HG03135 (cell line): ENCODE measurements at regions not wholly inside any gene's neighbourhood (a gene's known extent, or its start where the extent isn't known, plus 50 kb on each side); places are given as distances from the start of the nearest gene placed in this dataset.
"Not testable (repeated sequence)": the region's sequence is repeated elsewhere in the genome, so short reads cannot be mapped to it uniquely, and the experiment has no call there.

Experiments used
- ATAC-seq: cut with Tn5 transposase; IDR thresholded peaks from one replicate; pipeline ENCODE4 v1.9.1; 2021; ENCODE audit warnings: mild to moderate bottlenecking, moderate library complexity; ENCODE audit not compliant: unreplicated experiment

GRCh38 chr14:43140453-43140852, 1366.6 kb downstream of the FSCB start:
- ATAC-seq, result no peak

DNA sequence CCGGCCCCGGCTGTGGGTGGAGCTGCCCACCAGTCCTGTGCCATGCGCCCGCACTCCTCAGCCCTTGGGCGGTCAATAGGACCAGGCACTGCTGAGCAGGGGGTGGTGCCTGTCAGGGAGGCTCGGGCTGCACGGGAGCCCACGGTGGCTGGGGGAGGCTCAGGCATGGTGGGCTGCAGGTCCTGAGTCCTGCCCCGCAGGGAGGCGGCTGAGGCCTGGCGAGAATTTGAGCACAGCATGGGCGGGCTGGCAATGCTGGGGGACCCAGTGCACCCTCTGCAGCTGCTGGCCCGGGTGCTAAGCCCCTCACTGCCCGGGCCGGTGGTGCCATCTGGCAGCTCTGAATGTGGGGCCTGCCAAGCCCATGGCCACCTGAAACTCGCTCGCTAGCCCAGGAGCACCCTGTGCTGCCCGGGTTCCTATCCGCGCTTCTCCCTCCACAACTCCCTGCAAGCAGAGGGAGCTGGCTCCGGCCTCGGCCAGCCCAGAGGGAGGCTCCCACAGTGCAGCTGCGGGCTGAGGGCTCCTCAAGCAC, 1371.1 kb downstream of the FSCB start:
- ATAC-seq, result no peak

DNA sequence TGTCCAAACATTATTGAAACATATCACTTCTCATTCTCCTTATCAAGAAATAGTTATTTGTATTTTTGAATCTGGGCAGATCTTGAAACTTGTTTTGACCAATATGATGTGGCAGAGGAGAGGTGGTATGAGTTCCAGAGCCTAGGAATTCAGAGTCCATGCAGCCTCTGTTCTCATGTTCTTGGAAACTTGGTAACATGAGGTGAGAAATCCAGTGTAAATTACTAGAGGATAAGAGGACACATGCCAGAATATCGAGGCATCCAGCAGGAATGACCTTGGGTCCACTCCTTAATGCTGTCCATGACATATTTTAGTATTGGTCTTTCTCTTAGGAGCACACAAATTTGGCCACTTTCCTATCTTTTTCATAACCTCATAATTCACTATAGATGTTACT, 1374.6 kb downstream of the FSCB start:
- ATAC-seq, result no peak

GRCh38 chr14:43128429-43128828, 1378.7 kb downstream of the FSCB start:
- not testable (repeated sequence) for ATAC-seq

GRCh38 chr14:43127874-43128273, 1379.2 kb downstream of the FSCB start:
- not testable (repeated sequence) for ATAC-seq

GRCh38 chr14:43123544-43123943, 1383.5 kb downstream of the FSCB start:
- no peak for ATAC-seq

GRCh38 chr14:43119672-43120071, 1387.4 kb downstream of the FSCB start:
- ATAC-seq, result no peak

- no peak for ATAC-seq
These were observed 1390.7 kb downstream of the FSCB start for GRCh38 chr14:43116341-43116740.

GRCh38 chr14:43105305-43105704, 1401.8 kb downstream of the FSCB start:
- no peak for ATAC-seq

GRCh38 chr14:43090380-43090779, 1416.7 kb downstream of the FSCB start:
- ATAC-seq, result no peak

DNA sequence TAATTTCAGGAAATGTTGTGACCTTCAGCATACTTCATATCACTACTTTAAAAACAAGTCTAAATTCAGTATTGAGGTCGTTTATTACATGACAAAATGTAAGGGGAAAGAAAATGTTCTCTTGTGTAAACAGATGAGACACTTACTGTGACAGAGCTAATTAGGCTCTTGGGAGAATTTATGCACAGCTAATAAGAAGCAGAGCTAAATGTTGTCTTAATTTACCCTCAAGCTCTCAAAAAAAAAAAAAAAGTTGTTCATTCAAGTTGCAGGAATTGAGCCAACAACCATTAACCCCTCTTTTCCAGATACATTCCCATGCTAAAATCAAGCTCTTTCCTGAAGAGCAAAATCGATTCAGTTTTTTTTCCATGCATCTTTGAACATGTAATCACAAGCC, 1419.4 kb downstream of the FSCB start:
- no peak for ATAC-seq

- ATAC-seq, result no peak
These were observed 1421.3 kb downstream of the FSCB start for GRCh38 chr14:43085819-43086218.

DNA sequence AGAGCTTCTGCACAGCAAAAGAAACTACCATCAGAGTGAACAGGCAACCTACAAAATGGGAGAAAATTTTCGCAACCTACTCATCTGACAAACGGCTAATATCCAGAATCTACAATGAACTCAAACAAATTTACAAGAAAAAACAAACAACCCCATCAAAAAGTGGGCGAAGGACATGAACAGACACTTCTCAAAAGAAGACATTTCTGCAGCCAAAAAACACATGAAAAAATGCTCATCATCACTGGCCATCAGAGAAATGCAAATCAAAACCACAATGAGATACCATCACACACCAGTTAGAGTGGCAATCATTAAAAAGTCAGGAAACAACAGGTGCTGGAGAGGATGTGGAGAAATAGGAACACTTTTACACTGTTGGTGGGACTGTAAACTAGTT, 1439.7 kb downstream of the FSCB start:
- ATAC-seq, result not testable (repeated sequence)

DNA sequence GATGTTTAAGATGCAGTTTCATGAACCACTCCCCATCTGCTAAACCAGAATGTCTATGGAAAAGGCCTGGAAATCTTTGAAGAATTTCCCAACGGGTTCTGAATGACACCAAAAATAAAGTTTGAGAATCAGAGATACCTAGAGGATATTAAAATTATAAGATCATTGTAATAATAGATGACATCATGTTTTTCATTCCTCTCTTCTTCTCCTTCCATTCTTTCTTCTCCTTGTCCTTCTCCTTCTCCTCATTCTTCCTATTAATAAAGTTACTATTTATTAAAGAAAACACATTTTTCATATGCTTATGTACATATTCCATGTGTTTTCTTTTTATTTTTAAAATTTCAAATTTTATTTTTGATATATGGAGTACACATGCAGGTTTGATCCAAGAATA, 1449.4 kb downstream of the LRFN5 start:
- ATAC-seq, result no peak

DNA sequence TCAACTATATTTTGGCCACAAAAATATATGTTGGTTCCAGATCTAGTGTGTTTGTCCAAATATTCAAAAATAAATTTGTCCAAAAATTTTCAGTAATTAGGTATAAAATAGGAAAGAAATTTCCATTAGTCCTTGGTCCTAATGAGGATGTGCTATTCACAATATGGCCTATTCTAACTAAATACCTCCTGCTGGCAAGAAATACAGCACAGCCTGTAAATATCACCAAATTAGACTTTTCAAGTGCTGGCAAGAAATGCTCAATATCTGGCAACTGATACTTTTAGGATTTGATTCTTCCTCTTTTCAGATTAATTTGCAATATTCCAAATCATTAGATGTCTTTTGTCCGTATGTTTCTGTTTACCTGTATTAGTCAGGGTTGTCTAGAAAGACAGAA, 1446.2 kb downstream of the LRFN5 start:
- no peak for ATAC-seq

- ATAC-seq, result no peak
These were observed 1437.2 kb downstream of the LRFN5 start for GRCh38 chr14:43043850-43044249.

DNA sequence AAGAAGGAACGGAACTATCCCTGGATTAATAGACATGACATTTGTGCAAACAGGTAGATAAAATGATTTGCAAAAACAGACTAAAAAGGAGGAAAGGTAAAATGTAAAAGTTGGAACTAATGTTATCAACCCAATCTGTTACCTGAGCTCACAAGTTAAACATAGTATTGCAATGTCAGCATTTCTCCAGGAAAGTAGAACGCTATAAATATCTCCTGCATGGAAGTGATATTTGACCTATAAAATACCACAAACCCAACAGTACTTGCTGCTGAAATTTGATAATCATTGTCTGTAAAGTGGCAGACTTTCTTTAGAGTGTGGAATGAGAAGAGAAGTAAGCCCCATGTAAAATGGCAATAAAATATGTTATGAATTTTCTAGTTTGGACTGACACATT, 1435.7 kb downstream of the LRFN5 start:
- ATAC-seq, result no peak

DNA sequence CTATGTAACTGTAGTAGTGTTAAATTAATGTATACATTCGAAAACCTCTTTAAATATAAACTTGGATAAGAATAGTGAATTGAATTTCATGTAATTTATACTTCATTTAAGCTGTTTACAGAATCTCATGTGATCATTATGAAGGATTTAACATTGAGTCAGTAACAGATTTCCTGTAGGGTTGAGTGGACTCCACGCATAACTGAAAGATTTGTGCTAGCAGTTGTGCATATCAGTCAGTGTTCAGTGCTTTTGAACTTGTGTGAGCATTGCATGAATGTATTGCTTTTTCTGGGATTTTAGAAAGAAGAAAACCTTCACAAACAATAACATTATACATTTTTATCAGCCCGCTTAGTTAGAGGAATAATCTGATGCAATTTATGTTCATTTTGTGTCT, 1435.3 kb downstream of the LRFN5 start:
- ATAC-seq, result no peak

- no peak for ATAC-seq
These were observed 1434.5 kb downstream of the LRFN5 start for GRCh38 chr14:43041207-43041606.

DNA sequence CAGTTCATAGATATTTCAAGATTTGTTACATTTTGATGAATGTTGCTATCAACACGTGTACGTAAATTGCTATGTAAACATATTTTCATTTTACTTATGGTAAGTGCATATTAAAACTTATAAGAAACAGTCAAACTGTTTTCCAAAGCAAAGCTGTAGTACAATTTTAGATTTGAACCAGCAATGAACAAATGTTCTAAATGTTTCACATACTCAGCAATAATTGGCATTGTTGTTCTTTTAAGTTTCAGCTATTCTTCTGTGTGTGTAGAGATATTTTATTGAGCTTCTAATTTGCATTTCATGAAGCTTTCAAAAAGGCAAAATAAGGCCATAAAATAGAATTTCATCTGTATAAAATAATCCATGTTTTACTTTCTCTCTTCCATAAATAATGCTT, 1433.2 kb downstream of the LRFN5 start:
- no peak for ATAC-seq

GRCh38 chr14:43031598-43031997, 1424.9 kb downstream of the LRFN5 start:
- no peak for ATAC-seq

DNA sequence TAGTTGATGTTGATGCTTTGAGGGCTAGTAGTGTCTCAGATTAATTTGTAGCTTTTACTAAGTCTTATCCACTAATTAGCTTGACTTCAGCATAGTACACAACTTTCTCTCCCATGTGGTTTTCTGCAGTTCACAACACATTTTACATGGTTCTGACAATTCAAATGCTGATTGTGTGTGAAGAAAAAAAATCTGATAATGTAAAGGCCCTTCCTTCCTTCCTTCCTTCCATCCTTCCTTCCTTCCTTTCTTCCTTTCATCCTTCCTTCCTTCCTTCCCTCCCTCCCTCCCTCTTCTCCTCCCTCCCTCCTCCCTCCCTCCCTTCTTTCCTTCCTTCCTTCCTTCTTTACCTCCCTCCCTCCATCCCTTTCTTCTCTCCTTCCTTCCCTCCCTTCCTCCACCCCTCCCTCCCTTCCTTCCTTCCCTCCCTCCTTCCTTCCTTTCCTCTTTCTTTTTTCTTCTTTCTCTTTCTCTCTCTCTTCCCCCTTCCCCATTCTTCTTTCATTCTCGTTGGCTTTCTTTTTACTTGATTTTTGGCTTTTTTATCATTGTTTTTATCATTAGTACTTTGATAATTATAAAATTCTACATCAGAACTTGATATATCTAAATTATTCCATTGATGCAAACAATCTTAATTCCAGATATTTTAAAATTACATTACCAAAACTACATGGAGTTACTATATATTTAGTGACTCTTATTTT, 1415.6 kb downstream of the LRFN5 start:
- ATAC-seq, result no peak

- ATAC-seq, result no peak
These were observed 1413.2 kb downstream of the LRFN5 start for GRCh38 chr14:43019826-43020225.
